IPS DF 4.7 (cell line): ENCODE measurements at regions not wholly inside any gene's neighbourhood (a gene's known extent, or its start where the extent isn't known, plus 50 kb on each side); places are given as distances from the start of the nearest gene placed in this dataset.

ENCODE experiments used
- DNase-seq: peaks from one replicate; pipeline ENCODE4 v3.0.0-alpha.2; 2013; ENCODE audit warnings: low spot score; ENCODE audit errors: extremely low read depth

- DNase-seq: no peak
Observed at GRCh38 chr10:8873310-8873709, 818.8 kb downstream of the GATA3 start.

- DNase-seq: no peak
Observed at GRCh38 chr10:8874268-8874667, 819.8 kb downstream of the GATA3 start.

GRCh38 chr10:8874972-8875371 is 820.5 kb downstream of the GATA3 start:
- DNase-seq: no peak

GRCh38 chr10:8876171-8876570 is 821.7 kb downstream of the GATA3 start:
- DNase-seq: no peak

- DNase-seq: no peak
Observed at GRCh38 chr10:8889538-8889937, 835.0 kb downstream of the GATA3 start.

DNA sequence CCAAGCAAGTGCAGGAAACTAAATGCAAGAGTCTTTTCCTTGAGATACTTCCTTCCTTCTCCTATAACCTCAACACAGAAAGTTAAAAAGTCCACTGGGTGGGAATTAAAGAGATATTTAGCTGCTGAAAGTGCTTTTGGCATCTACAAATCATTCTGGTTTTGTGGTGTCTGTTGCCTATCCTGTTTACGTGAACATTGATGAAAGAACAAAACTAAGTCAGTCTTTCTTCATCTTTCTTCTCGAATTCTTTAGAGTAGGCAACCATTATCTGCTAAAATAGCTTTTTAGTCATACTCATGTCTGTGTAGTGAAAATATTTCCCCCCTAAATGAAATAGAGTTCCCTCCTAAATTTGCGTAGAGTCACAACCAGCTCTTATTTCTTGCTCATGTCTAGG is 838.6 kb downstream of the GATA3 start:
- DNase-seq: no peak

- DNase-seq: no peak
Observed at GRCh38 chr10:8894148-8894547, 839.7 kb downstream of the GATA3 start.

GRCh38 chr10:8897769-8898168 is 843.3 kb downstream of the GATA3 start:
- no peak for DNase-seq

- no peak for DNase-seq
Observed at GRCh38 chr10:8898745-8899330, 844.4 kb downstream of the GATA3 start.

DNA sequence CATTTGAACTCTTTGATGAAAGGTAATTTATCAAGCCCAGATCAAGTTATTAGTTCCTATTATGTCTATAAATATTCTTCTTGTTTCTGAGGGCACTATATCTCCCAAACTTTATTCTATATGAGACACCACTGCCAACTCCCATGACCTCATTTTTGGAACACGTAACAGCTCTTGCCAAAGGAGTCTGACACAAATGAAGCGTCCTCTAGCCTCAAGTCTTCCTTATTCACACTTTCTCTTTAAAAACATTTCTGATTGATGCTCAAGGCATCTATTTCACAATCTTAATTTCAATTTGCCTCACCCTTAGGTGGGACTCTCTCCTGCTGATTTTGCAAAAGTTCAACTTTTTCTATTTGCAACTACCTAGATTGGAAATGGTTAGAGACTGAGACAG is 848.4 kb downstream of the GATA3 start:
- DNase-seq: no peak

- DNase-seq: no peak
Observed at GRCh38 chr10:8908013-8908412, 853.5 kb downstream of the GATA3 start.

- no peak for DNase-seq
Observed at GRCh38 chr10:8910314-8910713, 855.8 kb downstream of the GATA3 start.

- DNase-seq: no peak
Observed at GRCh38 chr10:8911032-8911431, 856.5 kb downstream of the GATA3 start.

- no peak for DNase-seq
Observed at GRCh38 chr10:8912108-8912507, 857.6 kb downstream of the GATA3 start.

GRCh38 chr10:8913720-8914119 is 859.2 kb downstream of the GATA3 start:
- DNase-seq: no peak

GRCh38 chr10:8919280-8919679 is 864.8 kb downstream of the GATA3 start:
- DNase-seq: no peak

DNA sequence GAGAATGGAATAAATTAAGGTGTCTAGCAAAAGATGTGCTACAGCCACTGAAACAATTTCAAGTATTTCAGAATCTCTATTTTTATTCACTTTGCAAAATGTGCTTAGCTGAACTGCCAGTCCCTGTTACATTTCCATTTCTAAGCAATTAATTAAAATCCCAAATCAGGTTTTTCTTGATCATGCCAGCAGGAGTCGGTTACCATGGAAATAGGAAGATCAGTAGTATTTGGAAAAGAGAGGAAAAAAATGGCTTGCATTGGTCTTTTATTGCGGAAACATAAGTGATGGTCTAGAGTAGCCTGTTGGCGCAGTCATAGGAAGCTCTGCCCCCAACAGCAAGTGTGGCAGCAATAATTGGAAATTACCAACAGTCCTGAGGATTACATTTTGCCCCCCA is 867.1 kb downstream of the GATA3 start:
- DNase-seq: no peak

GRCh38 chr10:8923096-8923495 is 868.6 kb downstream of the GATA3 start:
- DNase-seq: no peak

GRCh38 chr10:8927705-8928104 is 873.2 kb downstream of the GATA3 start:
- DNase-seq: no peak

DNA sequence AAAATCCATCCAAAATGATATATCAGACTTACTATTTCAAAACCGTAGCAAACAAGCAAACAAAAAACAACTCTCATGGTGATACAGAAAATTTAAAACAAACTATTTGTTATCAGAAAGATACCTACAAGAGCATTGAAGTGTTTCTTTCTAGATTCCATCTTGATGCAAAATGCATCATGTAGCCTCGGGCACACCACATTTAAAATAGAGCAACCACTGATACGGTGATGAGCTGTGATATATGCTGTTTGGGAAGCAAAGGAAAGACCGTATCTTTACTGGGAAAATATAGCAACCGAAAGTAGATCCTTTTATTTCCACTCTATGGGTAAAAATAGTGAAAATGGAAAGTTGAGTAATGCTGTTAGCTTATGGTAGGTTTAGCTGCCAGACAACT is 892.0 kb downstream of the GATA3 start:
- DNase-seq: no peak

- no peak for DNase-seq
Observed at GRCh38 chr10:8950978-8951377, 896.5 kb downstream of the GATA3 start.

- no peak for DNase-seq
Observed at GRCh38 chr10:8951440-8952089, 897.1 kb downstream of the GATA3 start.

GRCh38 chr10:8956400-8956799 is 901.9 kb downstream of the GATA3 start:
- no peak for DNase-seq

GRCh38 chr10:8962249-8962648 is 907.8 kb downstream of the GATA3 start:
- no peak for DNase-seq
